HG02884 (cell line): ENCODE measurements at regions not wholly inside any gene's neighbourhood (a gene's known extent, or its start where the extent isn't known, plus 50 kb on each side); places are given as distances from the start of the nearest gene placed in this dataset.

ENCODE experiments used
- ATAC-seq: cut with Tn5 transposase; IDR thresholded peaks from one replicate; pipeline ENCODE4 v1.9.1; 2021; ENCODE audit warnings: mild to moderate bottlenecking, moderate library complexity; ENCODE audit not compliant: unreplicated experiment

GRCh38 chr2:120562218-120563005, 173.3 kb upstream of the GLI2 start:
- no peak for ATAC-seq

GRCh38 chr2:120563616-120564015, 172.1 kb upstream of the GLI2 start:
- ATAC-seq, result no peak

GRCh38 chr2:120564213-120565094, 171.2 kb upstream of the GLI2 start:
- no peak for ATAC-seq

- ATAC-seq, result no peak
Measured at GRCh38 chr2:120565095-120565460, 170.6 kb upstream of the GLI2 start.

- ATAC-seq, result no peak
Measured at GRCh38 chr2:120565929-120566328, 169.7 kb upstream of the GLI2 start.

GRCh38 chr2:120566331-120567035, 169.2 kb upstream of the GLI2 start:
- ATAC-seq, result no peak

- ATAC-seq, result no peak
Measured at GRCh38 chr2:120567128-120567527, 168.5 kb upstream of the GLI2 start.

GRCh38 chr2:120568089-120568974, 167.3 kb upstream of the GLI2 start:
- no peak for ATAC-seq

GRCh38 chr2:120568975-120569268, 166.7 kb upstream of the GLI2 start:
- no peak for ATAC-seq

GRCh38 chr2:120570001-120570400, 165.7 kb upstream of the GLI2 start:
- ATAC-seq, result no peak

- no peak for ATAC-seq
Measured at GRCh38 chr2:120570546-120570945, 165.1 kb upstream of the GLI2 start.

GRCh38 chr2:120571015-120571728, 164.5 kb upstream of the GLI2 start:
- no peak for ATAC-seq

GRCh38 chr2:120572226-120572625, 163.4 kb upstream of the GLI2 start:
- no peak for ATAC-seq

GRCh38 chr2:120574620-120575019, 161.0 kb upstream of the GLI2 start:
- ATAC-seq, result no peak

GRCh38 chr2:120575966-120576365, 159.7 kb upstream of the GLI2 start:
- no peak for ATAC-seq

GRCh38 chr2:120576509-120577474, 158.9 kb upstream of the GLI2 start:
- ATAC-seq, result no peak

GRCh38 chr2:120577721-120578295, 157.9 kb upstream of the GLI2 start:
- no peak for ATAC-seq

- ATAC-seq, result no peak
Measured at GRCh38 chr2:120578576-120579352, 156.9 kb upstream of the GLI2 start.
